Peyer's patch (tissue), 4 donors: ENCODE measurements at regions not wholly inside any gene's neighbourhood (a gene's known extent, or its start where the extent isn't known, plus 50 kb on each side); places are given as distances from the start of the nearest gene placed in this dataset.

Experiments used
- DNase-seq, 3 donors: peaks; one replicate each; pipeline ENCODE4 v3.0.0-alpha.2; 2017 to 2019
- H3K27ac ChIP-seq, 4 donors: fragments of 200-600 bp; sonication (generic); one replicate each; pipeline ENCODE4 v1.5.1; 2016 to 2019
- H3K27me3 ChIP-seq, 2 donors: fragments of 200-600 bp; sonication (generic); one replicate each; pipeline ENCODE4 v1.5.1; 2019
- H3K36me3 ChIP-seq, 3 donors: fragments of 200-600 bp; sonication (generic); one replicate each; pipeline ENCODE4 v1.5.1; 2016 to 2019
- H3K4me1 ChIP-seq, 4 donors: fragments of 200-600 bp; sonication (generic); one replicate each; pipeline ENCODE4 v1.5.1; 2016 to 2019
- H3K4me3 ChIP-seq, 4 donors: fragments of 200-600 bp; sonication (generic); 1 replicate in 3 of 4; 2 replicates in 1 of 4; pipeline ENCODE4 v1.5.1; 2016 to 2019; ENCODE audit warnings: mild to moderate bottlenecking in 1 of 4
- H3K9me3 ChIP-seq, 4 donors: fragments of 200-600 bp; sonication (generic); one replicate each; pipeline ENCODE4 v1.5.1; 2016 to 2019; ENCODE audit warnings: mild to moderate bottlenecking in 1 of 4
- POLR2A ChIP-seq, 2 donors: fragments of 450-650 bp; IDR thresholded peaks; one replicate each; pipeline ENCODE4 v1.5.1; 2017; ENCODE audit warnings: antibody characterized with exemption in 2 of 2, mild to moderate bottlenecking in 2 of 2, moderate library complexity in 2 of 2
- TF ChIP-seq, protein P1 (sequence below), 6 experiments: fragments of 450-650 bp in 4 of 6; fragments of 200-600 bp in 2 of 6; sonication (generic) in 1 of 6; IDR thresholded peaks; one replicate each; pipeline ENCODE4 v1.5.1; 2017 to 2019; ENCODE audit warnings: antibody characterized with exemption in 6 of 6, mild to moderate bottlenecking in 3 of 6, moderate library complexity in 1 of 6

DNA sequence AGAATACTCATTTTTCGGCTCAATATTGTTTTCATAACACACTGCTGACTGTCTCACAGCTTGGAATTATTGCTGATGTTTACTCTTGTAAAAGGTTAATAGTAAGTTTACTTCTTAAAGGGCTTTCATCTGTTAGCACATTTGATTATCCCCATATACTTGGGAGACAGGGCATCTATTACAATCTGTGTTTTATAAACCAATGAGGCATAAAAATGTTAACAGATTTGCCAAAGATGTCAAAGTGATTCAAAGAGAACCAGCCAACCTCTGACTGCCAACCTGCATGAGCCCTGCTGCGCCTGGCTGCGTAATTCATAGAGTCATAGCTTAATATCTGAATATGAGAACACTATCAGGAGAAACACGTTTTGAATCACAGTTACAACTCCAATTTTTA is 665.6 kb downstream of the TRIML1 start:
- Histone ChIP-seq H3K27ac (no peak overlapping the region), H3K4me1 (no peaks in the 10 kb centered on the region), H3K4me3 (no peak overlapping the region), H3K9me3 (peaks cover 0 to 3% (median 0%) of the 10 kb centered on the region in 4 donors), H3K27me3 (no peaks in the 10 kb centered on the region), H3K36me3 (no peaks in the 10 kb centered on the region)
- no peak for TF ChIP-seq POLR2A (IDR thresholded peaks at IDR 0.05)
- TF ChIP-seq, protein P1, sequence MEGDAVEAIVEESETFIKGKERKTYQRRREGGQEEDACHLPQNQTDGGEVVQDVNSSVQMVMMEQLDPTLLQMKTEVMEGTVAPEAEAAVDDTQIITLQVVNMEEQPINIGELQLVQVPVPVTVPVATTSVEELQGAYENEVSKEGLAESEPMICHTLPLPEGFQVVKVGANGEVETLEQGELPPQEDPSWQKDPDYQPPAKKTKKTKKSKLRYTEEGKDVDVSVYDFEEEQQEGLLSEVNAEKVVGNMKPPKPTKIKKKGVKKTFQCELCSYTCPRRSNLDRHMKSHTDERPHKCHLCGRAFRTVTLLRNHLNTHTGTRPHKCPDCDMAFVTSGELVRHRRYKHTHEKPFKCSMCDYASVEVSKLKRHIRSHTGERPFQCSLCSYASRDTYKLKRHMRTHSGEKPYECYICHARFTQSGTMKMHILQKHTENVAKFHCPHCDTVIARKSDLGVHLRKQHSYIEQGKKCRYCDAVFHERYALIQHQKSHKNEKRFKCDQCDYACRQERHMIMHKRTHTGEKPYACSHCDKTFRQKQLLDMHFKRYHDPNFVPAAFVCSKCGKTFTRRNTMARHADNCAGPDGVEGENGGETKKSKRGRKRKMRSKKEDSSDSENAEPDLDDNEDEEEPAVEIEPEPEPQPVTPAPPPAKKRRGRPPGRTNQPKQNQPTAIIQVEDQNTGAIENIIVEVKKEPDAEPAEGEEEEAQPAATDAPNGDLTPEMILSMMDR (IDR thresholded peaks at IDR 0.05), result no peak
- DNase-seq, result no peak

DNA sequence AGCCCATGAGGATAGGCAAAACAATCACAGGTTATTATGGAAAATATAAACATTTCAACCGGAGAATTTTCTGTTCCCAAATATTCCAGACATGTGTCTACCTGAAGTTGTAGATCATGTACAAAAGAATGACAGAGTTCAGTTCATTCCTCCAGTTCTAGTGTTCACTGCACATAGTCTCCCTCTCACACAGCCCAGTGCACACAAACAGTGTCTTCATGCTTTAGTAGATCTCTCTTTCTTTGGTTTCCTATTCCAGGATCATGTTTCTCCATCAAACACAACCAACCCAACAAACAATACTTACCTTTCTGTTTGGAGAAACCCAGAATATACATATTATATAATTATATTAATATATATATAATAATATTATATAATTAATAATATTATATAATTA is 671.9 kb downstream of the TRIML1 start:
- Histone ChIP-seq H3K4me1 (no peaks in the 10 kb centered on the region), H3K27ac (no peak overlapping the region), H3K36me3 (no peaks in the 10 kb centered on the region), H3K27me3 (no peaks in the 10 kb centered on the region), H3K9me3 (no peaks in the 10 kb centered on the region), H3K4me3 (no peak overlapping the region)
- no peak for TF ChIP-seq POLR2A (IDR thresholded peaks at IDR 0.05)
- TF ChIP-seq, protein P1 (IDR thresholded peaks at IDR 0.05), result no peak
- DNase-seq, result no peak

DNA sequence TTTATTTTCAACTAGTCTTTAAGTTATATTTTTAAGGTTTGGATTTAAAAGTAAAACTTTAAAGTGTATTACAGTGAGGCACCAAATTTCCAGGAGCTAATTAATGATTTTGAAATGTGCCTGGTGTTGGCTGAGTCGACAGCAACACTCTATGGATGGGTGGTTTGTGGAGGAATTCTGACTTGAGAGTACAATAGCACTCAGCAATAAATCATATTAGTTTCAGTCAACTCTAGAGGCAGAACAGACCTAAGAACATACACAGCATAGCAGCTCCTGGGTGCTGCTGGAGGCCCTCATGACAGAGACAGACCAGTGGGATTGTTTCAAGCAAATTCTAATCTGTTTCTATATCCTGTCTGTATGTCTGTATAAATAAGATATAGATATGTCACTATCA is 673.4 kb downstream of the TRIML1 start:
- Histone ChIP-seq H3K4me1 (no peaks in the 10 kb centered on the region), H3K27me3 (no peaks in the 10 kb centered on the region), H3K27ac (no peak overlapping the region), H3K36me3 (no peaks in the 10 kb centered on the region), H3K4me3 (no peak overlapping the region), H3K9me3 (peaks cover 0 to 4% (median 0%) of the 10 kb centered on the region in 4 donors)
- TF ChIP-seq, protein P1 (IDR thresholded peaks at IDR 0.05), result no peak
- TF ChIP-seq POLR2A (IDR thresholded peaks at IDR 0.05), result no peak
- no peak for DNase-seq

DNA sequence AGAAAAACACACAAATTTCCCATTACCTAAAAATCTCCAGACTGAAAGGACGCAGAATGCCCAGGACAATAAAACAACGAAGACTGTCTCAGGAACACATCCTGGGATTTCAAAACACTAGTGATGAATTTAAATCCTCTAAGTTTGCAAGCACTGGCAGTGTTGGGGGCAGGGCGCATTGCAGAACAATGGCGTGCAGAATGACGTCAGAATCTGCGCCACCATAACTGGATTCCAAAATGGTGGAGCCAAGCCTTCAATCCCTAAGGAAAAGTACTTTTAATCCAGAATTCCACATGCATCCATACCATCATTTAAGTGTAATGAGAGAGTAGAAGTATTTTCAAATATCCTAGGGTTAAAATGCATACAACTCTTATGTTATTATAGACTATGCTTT is 679.1 kb downstream of the TRIML1 start:
- Histone ChIP-seq H3K4me1 (no peaks in the 10 kb centered on the region), H3K36me3 (no peaks in the 10 kb centered on the region), H3K4me3 (no peak overlapping the region), H3K9me3 (peaks cover 0 to 4% (median 0%) of the 10 kb centered on the region in 4 donors), H3K27ac (no peak overlapping the region), H3K27me3 (no peaks in the 10 kb centered on the region)
- DNase-seq, result no peak
- TF ChIP-seq, protein P1 (IDR thresholded peaks at IDR 0.05), result no peak
- no peak for TF ChIP-seq POLR2A (IDR thresholded peaks at IDR 0.05)

DNA sequence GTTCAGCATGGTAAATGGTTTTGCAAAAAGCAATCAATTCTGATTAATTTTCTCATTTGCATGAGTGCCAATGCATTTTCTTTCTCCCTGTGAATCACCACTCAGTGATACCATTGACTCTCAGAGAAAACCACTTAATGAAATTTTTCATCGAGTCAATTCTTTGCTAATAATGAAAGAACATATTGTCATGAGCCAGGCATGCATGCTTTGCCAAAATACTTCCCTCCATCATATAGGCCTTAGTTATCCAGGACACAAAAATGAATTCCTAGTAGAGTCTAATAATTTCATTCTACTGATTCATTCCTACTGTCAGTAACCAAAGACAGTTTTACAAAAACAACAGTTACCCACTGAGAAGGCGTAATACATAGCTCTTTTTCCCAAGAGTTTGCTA is 680.0 kb downstream of the TRIML1 start:
- Histone ChIP-seq H3K4me1 (no peaks in the 10 kb centered on the region), H3K4me3 (no peak overlapping the region), H3K36me3 (no peaks in the 10 kb centered on the region), H3K27me3 (no peaks in the 10 kb centered on the region), H3K27ac (no peak overlapping the region), H3K9me3 (peaks cover 0 to 4% (median 0%) of the 10 kb centered on the region in 4 donors)
- TF ChIP-seq, protein P1 (IDR thresholded peaks at IDR 0.05), result no peak
- no peak for TF ChIP-seq POLR2A (IDR thresholded peaks at IDR 0.05)
- DNase-seq, result no peak

DNA sequence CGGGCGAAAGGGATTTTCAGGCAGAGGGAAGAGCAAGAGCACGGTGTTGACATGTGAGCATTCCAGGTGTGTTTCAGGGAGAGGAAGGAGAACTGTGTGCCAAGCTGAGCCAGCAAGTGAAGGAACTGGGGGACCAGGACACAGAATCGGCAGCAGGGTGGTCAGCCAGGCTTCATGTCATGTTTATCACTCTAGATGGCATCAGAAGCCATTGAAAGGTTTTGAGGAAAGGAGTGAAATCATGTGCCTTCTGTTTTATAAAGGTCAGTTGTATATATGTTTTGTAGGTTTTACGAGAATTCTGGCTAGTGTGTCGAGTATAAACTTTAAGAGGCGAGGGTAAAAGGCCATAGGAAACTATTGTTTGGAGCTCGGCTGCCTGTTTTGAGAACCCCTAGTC is 682.3 kb downstream of the TRIML1 start:
- no peaks in the 10 kb centered on the region for H3K36me3 ChIP-seq
- H3K27me3 ChIP-seq, result no peaks in the 10 kb centered on the region

More for the DNA sequence above, 682.3 kb downstream of the TRIML1 start:
- Histone ChIP-seq H3K4me3 (no peak overlapping the region), H3K27ac (no peak overlapping the region), H3K4me1 (no peaks in the 10 kb centered on the region), H3K9me3 (peaks cover 0 to 4% (median 0%) of the 10 kb centered on the region in 4 donors)
- DNase-seq, result no peak
- TF ChIP-seq POLR2A (IDR thresholded peaks at IDR 0.05), result no peak
- TF ChIP-seq, protein P1 (IDR thresholded peaks at IDR 0.05), result no peak
